Upper lobe of left lung (tissue), 4 donors: ENCODE measurements at regions not wholly inside any gene's neighbourhood (a gene's known extent, or its start where the extent isn't known, plus 50 kb on each side); places are given as distances from the start of the nearest gene placed in this dataset.

ENCODE experiments used
- POLR2A ChIP-seq, 4 donors: fragments of 450-650 bp; IDR thresholded peaks; one replicate each; pipeline ENCODE4 v1.5.1; 2016 to 2017; ENCODE audit warnings: antibody characterized with exemption in 4 of 4, mild to moderate bottlenecking in 2 of 4
- TF ChIP-seq, protein P1 (sequence below), 6 experiments: fragments of 450-650 bp in 4 of 6; fragments of 200-600 bp in 2 of 6; sonication (generic) in 2 of 6; IDR thresholded peaks; one replicate each; pipeline ENCODE4 v1.5.1; 2016 to 2019; ENCODE audit warnings: antibody characterized with exemption in 6 of 6

DNA sequence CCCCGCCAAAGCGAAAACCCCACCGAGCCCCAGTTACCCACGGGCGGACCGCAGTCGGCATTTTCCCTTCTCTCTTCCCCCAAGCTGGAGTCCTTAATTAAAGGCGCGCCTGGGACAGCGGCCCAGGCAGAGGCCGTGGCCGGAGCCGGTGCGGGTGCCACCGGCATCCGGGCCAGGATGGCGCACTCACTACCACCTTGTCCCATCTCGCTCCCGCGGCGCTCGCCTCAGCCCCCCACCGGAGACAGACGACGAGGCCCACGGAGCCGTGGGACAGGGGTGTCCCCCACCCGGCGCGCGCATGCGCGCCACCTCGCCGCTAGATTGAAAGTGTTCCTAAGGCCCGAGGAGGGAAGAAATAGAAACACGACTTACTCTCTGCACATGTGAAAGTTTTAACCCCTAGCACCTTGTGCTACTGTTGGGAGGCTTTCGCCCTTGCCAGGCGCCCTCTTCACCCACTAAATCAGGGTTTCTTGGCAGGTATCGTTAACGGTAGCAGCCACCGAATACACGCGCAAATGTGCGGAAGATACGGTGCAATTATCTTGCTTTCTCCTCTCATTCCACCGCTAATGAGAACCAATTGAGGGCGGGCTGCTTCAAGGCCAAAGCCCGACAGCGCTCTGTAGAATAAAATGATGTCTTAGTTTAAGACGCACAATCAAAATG, 64.3 kb upstream of the CCDC160 start:
- TF ChIP-seq, protein P1, sequence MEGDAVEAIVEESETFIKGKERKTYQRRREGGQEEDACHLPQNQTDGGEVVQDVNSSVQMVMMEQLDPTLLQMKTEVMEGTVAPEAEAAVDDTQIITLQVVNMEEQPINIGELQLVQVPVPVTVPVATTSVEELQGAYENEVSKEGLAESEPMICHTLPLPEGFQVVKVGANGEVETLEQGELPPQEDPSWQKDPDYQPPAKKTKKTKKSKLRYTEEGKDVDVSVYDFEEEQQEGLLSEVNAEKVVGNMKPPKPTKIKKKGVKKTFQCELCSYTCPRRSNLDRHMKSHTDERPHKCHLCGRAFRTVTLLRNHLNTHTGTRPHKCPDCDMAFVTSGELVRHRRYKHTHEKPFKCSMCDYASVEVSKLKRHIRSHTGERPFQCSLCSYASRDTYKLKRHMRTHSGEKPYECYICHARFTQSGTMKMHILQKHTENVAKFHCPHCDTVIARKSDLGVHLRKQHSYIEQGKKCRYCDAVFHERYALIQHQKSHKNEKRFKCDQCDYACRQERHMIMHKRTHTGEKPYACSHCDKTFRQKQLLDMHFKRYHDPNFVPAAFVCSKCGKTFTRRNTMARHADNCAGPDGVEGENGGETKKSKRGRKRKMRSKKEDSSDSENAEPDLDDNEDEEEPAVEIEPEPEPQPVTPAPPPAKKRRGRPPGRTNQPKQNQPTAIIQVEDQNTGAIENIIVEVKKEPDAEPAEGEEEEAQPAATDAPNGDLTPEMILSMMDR (IDR thresholded peaks at IDR 0.05): no peak
- TF ChIP-seq POLR2A (IDR thresholded peaks at IDR 0.05): no peak
